ENCODE measurements at regions not wholly inside any gene's neighbourhood (a gene's known extent, or its start where the extent isn't known, plus 50 kb on each side); places are given as distances from the start of the nearest gene placed in this dataset.

- ChIA-PET POLR2A (ENCODE audit: partially characterized antibody) (no interaction called here), CTCF (ENCODE audit: partially characterized antibody) (no interaction called here)
- H2BK5ac ChIP-seq (ENCODE audit: low read depth, low read length) = no peak overlapping the region
- no peak overlapping the region for H3K23ac ChIP-seq (ENCODE audit: insufficient read length)
- DNase-seq (ENCODE audit: low read depth in 1 of 2, low spot score in 2 of 2) (no peak), FAIRE-seq (no peak)
- no peak overlapping the region for H3K14ac ChIP-seq (ENCODE audit: insufficient read length)
- H3K18ac ChIP-seq (ENCODE audit: extremely low read depth, low read length) = no peak overlapping the region
- H3K9me3 ChIP-seq (ENCODE audit: insufficient read depth in 2 of 2, low read depth in 1 of 2, low read length in 1 of 2) = no peaks in the 10 kb centered on the region
- H2AK5ac ChIP-seq (ENCODE audit: low read depth, low read length) = no peak overlapping the region
- no peaks in the 10 kb centered on the region for H3K4me1 ChIP-seq (replicated peaks in 1 of 4; ENCODE audit: control insufficient read depth in 3 of 4, insufficient read depth in 4 of 4, low read length in 3 of 4)
- no peaks in the 10 kb centered on the region for H3K36me3 ChIP-seq (ENCODE audit: control insufficient read depth in 2 of 4, insufficient read depth in 4 of 4, low read length in 3 of 4)
- no peak overlapping the region for H4K5ac ChIP-seq (ENCODE audit: insufficient read length, low read depth, low read length)
- no peak overlapping the region for H3K4ac ChIP-seq (replicated peaks; ENCODE audit: insufficient read length, low read depth, low read length)
- no peaks in the 10 kb centered on the region for H3K23me2 ChIP-seq (ENCODE audit: low read depth, low read length)
- no peaks in the 10 kb centered on the region for H4K20me1 ChIP-seq (replicated peaks in 1 of 2; ENCODE audit: control insufficient read depth in 1 of 2, insufficient read depth in 2 of 2, low read length in 2 of 2)
- H2BK20ac ChIP-seq (ENCODE audit: low read length) = no peak overlapping the region
- H2BK12ac ChIP-seq (ENCODE audit: low read depth, low read length) = no peak overlapping the region
- no peaks in the 10 kb centered on the region for H3K27me3 ChIP-seq (replicated peaks in 1 of 4; ENCODE audit: control insufficient read depth in 3 of 4, extremely low read depth in 1 of 4, insufficient read depth in 3 of 4, low read length in 3 of 4)
- H3K9ac ChIP-seq (replicated peaks in 1 of 4; ENCODE audit: extremely low read depth in 1 of 4, low read depth in 3 of 4, low read length in 3 of 4) = no peak overlapping the region
- WGBS, 2 experiments (ENCODE audit: extremely low coverage in 1 of 2, insufficient coverage in 1 of 2, insufficient read length in 1 of 2, insufficient replicate concordance in 2 of 2, low coverage in 1 of 2, low lambda C conversion rate in 2 of 2, missing lambda C conversion rate in 1 of 2) = 100% methylated on average over 1 of the region's 1 CpG; no CpG with 5 or more reads in 1 of the 2 experiments
- H4K8ac ChIP-seq (ENCODE audit: extremely low read depth, insufficient read depth, low read length) = no peak overlapping the region
- no peak overlapping the region for H2BK120ac ChIP-seq (replicated peaks; ENCODE audit: low read depth, low read length)
- no peaks in the 10 kb centered on the region for H3K79me1 ChIP-seq (ENCODE audit: low read depth, low read length)
- no peak overlapping the region for H3K4me3 ChIP-seq (ENCODE audit: extremely low read depth in 1 of 4, insufficient read depth in 2 of 4, low read depth in 3 of 4, low read length in 4 of 4)
- no peak overlapping the region for H2AFZ ChIP-seq (ENCODE audit: low read length)
- H4K91ac ChIP-seq (replicated peaks; ENCODE audit: insufficient read length, low read length) = no peak overlapping the region
- H2BK15ac ChIP-seq (ENCODE audit: low read length) = no peak overlapping the region
- no peak overlapping the region for H3K27ac ChIP-seq (ENCODE audit: low read depth, low read length)
- H3K79me2 ChIP-seq (ENCODE audit: control insufficient read depth in 1 of 2, insufficient read depth in 2 of 2, low read length in 2 of 2) = no peaks in the 10 kb centered on the region
- H3K56ac ChIP-seq (replicated peaks; ENCODE audit: insufficient read length, low read depth, low read length) = no peak overlapping the region
- H3K4me2 ChIP-seq (ENCODE audit: insufficient read depth in 1 of 2, low read depth in 2 of 2, low read length in 2 of 2) = no peak overlapping the region
- TF ChIP-seq CHD2 (IDR thresholded peaks at IDR 0.05; ENCODE audit: low read length) (no peak), EZH2 (IDR thresholded peaks at IDR 0.05; ENCODE audit: low read depth, low read length, severe bottlenecking) (no peak), SP2 (IDR thresholded peaks at IDR 0.05; ENCODE audit: low read length) (no peak), RNF2 (IDR thresholded peaks at IDR 0.05; ENCODE audit: borderline replicate concordance, low read depth, low read length, missing control alignments, poor library complexity, severe bottlenecking) (no peak), CTBP2 (IDR thresholded peaks at IDR 0.05; ENCODE audit: borderline replicate concordance, insufficient read depth, insufficient read length, low read length) (no peak), E2F6 (IDR thresholded peaks at IDR 0.05) (no peak), EGR1 (IDR thresholded peaks at IDR 0.05; ENCODE audit: borderline replicate concordance, low read depth, low read length) (no peak), ASH2L (IDR thresholded peaks at IDR 0.05; ENCODE audit: low read length) (no peak), TCF12 (IDR thresholded peaks at IDR 0.05; ENCODE audit: low read depth, low read length) (no peak)
- TF ChIP-seq, protein P1, sequence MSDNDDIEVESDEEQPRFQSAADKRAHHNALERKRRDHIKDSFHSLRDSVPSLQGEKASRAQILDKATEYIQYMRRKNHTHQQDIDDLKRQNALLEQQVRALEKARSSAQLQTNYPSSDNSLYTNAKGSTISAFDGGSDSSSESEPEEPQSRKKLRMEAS (IDR thresholded peaks at IDR 0.05) = no peak
These were observed 137.8 kb upstream of the CNTNAP2 start for GRCh38 chr7:145978769-145979168.
